H4 (cell line): ENCODE measurements at regions not wholly inside any gene's neighbourhood (a gene's known extent, or its start where the extent isn't known, plus 50 kb on each side); places are given as distances from the start of the nearest gene placed in this dataset.

ENCODE experiments used
- DNase-seq: peaks from one replicate; pipeline ENCODE4 v3.0.0-alpha.2; 2015; ENCODE audit warnings: low spot score

GRCh38 chr6:138577151-138577915, 78.0 kb upstream of the NHSL1 start:
- no peak for DNase-seq

GRCh38 chr6:138580040-138580439, 80.7 kb upstream of the NHSL1 start:
- no peak for DNase-seq

- DNase-seq: no peak
These were observed 81.5 kb upstream of the NHSL1 start for GRCh38 chr6:138580801-138581200.

GRCh38 chr6:138582573-138582972, 83.3 kb upstream of the NHSL1 start:
- DNase-seq: no peak

- DNase-seq: no peak
These were observed 87.3 kb upstream of the NHSL1 start for GRCh38 chr6:138586638-138587037.

GRCh38 chr6:138588805-138589434, 89.6 kb upstream of the NHSL1 start:
- peak; percentile 45 for DNase-seq

- peak; percentile 50 for DNase-seq
These were observed 91.8 kb upstream of the NHSL1 start for GRCh38 chr6:138590796-138591709.

- DNase-seq: no peak
These were observed 93.4 kb upstream of the NHSL1 start for GRCh38 chr6:138592749-138593123.

- peak; percentile 91 for DNase-seq
These were observed 94.0 kb upstream of the NHSL1 start for GRCh38 chr6:138593124-138593877.

GRCh38 chr6:138593909-138594757, 94.8 kb upstream of the NHSL1 start:
- DNase-seq: no peak

GRCh38 chr6:138594758-138595140, 95.5 kb upstream of the NHSL1 start:
- DNase-seq: no peak

- no peak for DNase-seq
These were observed 96.8 kb upstream of the NHSL1 start for GRCh38 chr6:138596126-138596525.

GRCh38 chr6:138596591-138596990, 97.3 kb upstream of the NHSL1 start:
- DNase-seq: no peak

GRCh38 chr6:138597336-138597735, 98.0 kb upstream of the NHSL1 start:
- no peak for DNase-seq

- no peak for DNase-seq
These were observed 99.4 kb upstream of the NHSL1 start for GRCh38 chr6:138598562-138599173.

GRCh38 chr6:138600261-138600660, 101.0 kb upstream of the NHSL1 start:
- no peak for DNase-seq

GRCh38 chr6:138600726-138601125, 101.4 kb upstream of the NHSL1 start:
- DNase-seq: no peak

- DNase-seq: no peak
These were observed 101.8 kb upstream of the NHSL1 start for GRCh38 chr6:138601128-138601527.

- DNase-seq: no peak
These were observed 106.7 kb upstream of the NHSL1 start for GRCh38 chr6:138605958-138606357.
